K562 (cell line): ENCODE measurements at regions not wholly inside any gene's neighbourhood (a gene's known extent, or its start where the extent isn't known, plus 50 kb on each side); places are given as distances from the start of the nearest gene placed in this dataset.

Source experiments
- CEBPB ChIP-seq: fragments of 450-650 bp; IDR thresholded peaks from 2 replicates; pipeline ENCODE4 v1.6.1; 2016; ENCODE audit warnings: missing genetic modification characterization, missing compliant biosample characterization
- FOXK2 ChIP-seq, 2 experiments: fragments of 450-650 bp; IDR thresholded peaks in 1 of 2; conservative IDR thresholded peaks in 1 of 2; 2 replicates each; pipeline ENCODE4 v1.6.1; 2016; ENCODE audit warnings: low read depth in 2 of 2, mild to moderate bottlenecking in 1 of 2
- NR3C1 ChIP-seq: sonication (generic); formaldehyde crosslinking; IDR thresholded peaks from 2 replicates; pipeline ENCODE4 v1.8.1; 2022; ENCODE audit warnings: missing genetic modification reagents
- NRF1 ChIP-seq, 2 experiments: fragments of 450-650 bp; IDR thresholded peaks in 1 of 2; conservative IDR thresholded peaks in 1 of 2; 2 replicates each; pipeline ENCODE4 v1.6.1; 2014; ENCODE audit warnings: mild to moderate bottlenecking in 2 of 2
- REST ChIP-seq, 2 experiments: fragments of 450-650 bp; formaldehyde crosslinking in 1 of 2; IDR thresholded peaks; 2 replicates each; pipeline versions ENCODE4 v1.4.0 to v1.6.1; 2014 to 2020; ENCODE audit warnings: mild to moderate bottlenecking in 2 of 2, borderline replicate concordance in 1 of 2, low read depth in 1 of 2

- no peak for TF ChIP-seq CEBPB (tag)
- TF ChIP-seq REST (IDR thresholded peaks at IDR 0.05; ENCODE audit: borderline replicate concordance), result no peak
- TF ChIP-seq REST (CRISPR knock-in tag; IDR thresholded peaks at IDR 0.05; ENCODE audit: low read depth), result no peak
- TF ChIP-seq NRF1 (conservative IDR thresholded peaks at IDR 0.05 in 1 of 2, IDR thresholded peaks at IDR 0.05 in 1 of 2), result no peak
- TF ChIP-seq NR3C1 (CRISPR knock-in tag), result no peak
- TF ChIP-seq FOXK2 (conservative IDR thresholded peaks at IDR 0.05 in 1 of 2, IDR thresholded peaks at IDR 0.05 in 1 of 2; ENCODE audit: low read depth in 2 of 2), result no peak
Observed at GRCh38 chr1:219539645-219540254, 73.2 kb downstream of the ZC3H11B start.
